ENCODE measurements at regions not wholly inside any gene's neighbourhood (a gene's known extent, or its start where the extent isn't known, plus 50 kb on each side); places are given as distances from the start of the nearest gene placed in this dataset.

GRCh38 chr1:199160521-199161318 is 521.9 kb downstream of the PTPRC start:
- DNase-seq = no peak
- TF ChIP-seq CTCF (IDR thresholded peaks at IDR 0.05; ENCODE audit: low read depth, low read length) = no peak
- H3K4me3 ChIP-seq (ENCODE audit: low read depth, low read length) = no peak overlapping the region
- peaks cover 13% of the 10 kb centered on the region for H3K4me1 ChIP-seq
- H3K9me3 ChIP-seq = no peaks in the 10 kb centered on the region
- H3K36me3 ChIP-seq = no peaks in the 10 kb centered on the region
- no peaks in the 10 kb centered on the region for H3K27me3 ChIP-seq

GRCh38 chr1:199161319-199161680 is 522.5 kb downstream of the PTPRC start:
- no peaks in the 10 kb centered on the region for H3K9me3 ChIP-seq
- no peak overlapping the region for H3K4me3 ChIP-seq (ENCODE audit: low read depth, low read length)
- no peak for DNase-seq
- peaks cover 13% of the 10 kb centered on the region for H3K4me1 ChIP-seq
- H3K27me3 ChIP-seq = no peaks in the 10 kb centered on the region
- TF ChIP-seq CTCF (IDR thresholded peaks at IDR 0.05; ENCODE audit: low read depth, low read length) = no peak
- no peaks in the 10 kb centered on the region for H3K36me3 ChIP-seq

GRCh38 chr1:199161766-199162303 is 523.0 kb downstream of the PTPRC start:
- Histone ChIP-seq H3K9me3 (no peaks in the 10 kb centered on the region), H3K4me3 (ENCODE audit: low read depth, low read length) (no peak overlapping the region)
- DNase-seq = no peak

GRCh38 chr1:199163267-199163666 is 524.4 kb downstream of the PTPRC start:
- no peaks in the 10 kb centered on the region for H3K27me3 ChIP-seq
- H3K4me1 ChIP-seq = peaks cover 13% of the 10 kb centered on the region
- TF ChIP-seq CTCF (IDR thresholded peaks at IDR 0.05; ENCODE audit: low read depth, low read length) = no peak
- no peaks in the 10 kb centered on the region for H3K9me3 ChIP-seq
- H3K4me3 ChIP-seq (ENCODE audit: low read depth, low read length) = no peak overlapping the region
- no peak for DNase-seq
- H3K36me3 ChIP-seq = no peaks in the 10 kb centered on the region

More at GRCh38 chr1:199161766-199162303, 523.0 kb downstream of the PTPRC start:
- no peaks in the 10 kb centered on the region for H3K27me3 ChIP-seq
- H3K4me1 ChIP-seq = peaks cover 13% of the 10 kb centered on the region
- TF ChIP-seq CTCF (IDR thresholded peaks at IDR 0.05; ENCODE audit: low read depth, low read length) = no peak
- no peaks in the 10 kb centered on the region for H3K36me3 ChIP-seq

GRCh38 chr1:199163670-199164069 is 524.8 kb downstream of the PTPRC start:
- H3K4me3 ChIP-seq (ENCODE audit: low read depth, low read length) = no peak overlapping the region

More at GRCh38 chr1:199163670-199164069, 524.8 kb downstream of the PTPRC start:
- no peaks in the 10 kb centered on the region for H3K9me3 ChIP-seq
- H3K27me3 ChIP-seq = no peaks in the 10 kb centered on the region
- H3K36me3 ChIP-seq = no peaks in the 10 kb centered on the region
- H3K4me1 ChIP-seq = peaks cover 13% of the 10 kb centered on the region
- no peak for TF ChIP-seq CTCF (IDR thresholded peaks at IDR 0.05; ENCODE audit: low read depth, low read length)
- DNase-seq = no peak

Measured in BE2C (cell line).